Tibial nerve (tissue), 4 donors: ENCODE measurements at regions not wholly inside any gene's neighbourhood (a gene's known extent, or its start where the extent isn't known, plus 50 kb on each side); places are given as distances from the start of the nearest gene placed in this dataset.

Source experiments
- EP300 ChIP-seq, 2 donors: sonication (generic); formaldehyde crosslinking; IDR thresholded peaks; one replicate each; pipeline ENCODE4 v1.6.1; 2017; ENCODE audit warnings: antibody characterized with exemption in 2 of 2, mild to moderate bottlenecking in 1 of 2
- POLR2A ChIP-seq, 2 donors: fragments of 450-650 bp; IDR thresholded peaks; one replicate each; pipeline ENCODE4 v1.6.1; 2017; ENCODE audit warnings: antibody characterized with exemption in 2 of 2, mild to moderate bottlenecking in 2 of 2, moderate library complexity in 2 of 2
- TF ChIP-seq, protein P1 (sequence below), 5 experiments: fragments of 200-600 bp in 3 of 5; fragments of 450-650 bp in 2 of 5; sonication (generic) in 3 of 5; IDR thresholded peaks; one replicate each; pipeline ENCODE4 v1.5.1; 2016 to 2019; ENCODE audit warnings: antibody characterized with exemption in 5 of 5, mild to moderate bottlenecking in 3 of 5, moderate library complexity in 2 of 5

DNA sequence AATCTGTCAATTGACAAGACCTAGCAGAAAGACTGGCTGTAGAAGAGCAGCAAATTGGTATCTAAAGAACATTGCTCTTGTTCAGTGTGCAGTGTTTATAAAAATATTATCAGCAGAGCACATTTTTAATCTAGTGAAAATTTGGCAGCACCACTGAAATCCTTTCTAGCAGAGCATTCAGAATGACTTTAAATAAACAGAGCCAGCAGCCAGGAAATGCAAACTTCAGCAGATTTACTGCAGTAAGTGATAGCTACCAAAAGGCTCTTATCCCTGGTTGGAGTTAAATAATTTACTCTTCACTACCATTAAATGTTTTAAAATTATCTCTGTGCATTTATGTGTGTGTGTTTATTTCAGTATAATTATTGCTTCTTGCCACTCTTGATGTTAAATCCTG is 590.9 kb upstream of the CITED2 start:
- TF ChIP-seq POLR2A (IDR thresholded peaks at IDR 0.05) = no peak
- TF ChIP-seq, protein P1, sequence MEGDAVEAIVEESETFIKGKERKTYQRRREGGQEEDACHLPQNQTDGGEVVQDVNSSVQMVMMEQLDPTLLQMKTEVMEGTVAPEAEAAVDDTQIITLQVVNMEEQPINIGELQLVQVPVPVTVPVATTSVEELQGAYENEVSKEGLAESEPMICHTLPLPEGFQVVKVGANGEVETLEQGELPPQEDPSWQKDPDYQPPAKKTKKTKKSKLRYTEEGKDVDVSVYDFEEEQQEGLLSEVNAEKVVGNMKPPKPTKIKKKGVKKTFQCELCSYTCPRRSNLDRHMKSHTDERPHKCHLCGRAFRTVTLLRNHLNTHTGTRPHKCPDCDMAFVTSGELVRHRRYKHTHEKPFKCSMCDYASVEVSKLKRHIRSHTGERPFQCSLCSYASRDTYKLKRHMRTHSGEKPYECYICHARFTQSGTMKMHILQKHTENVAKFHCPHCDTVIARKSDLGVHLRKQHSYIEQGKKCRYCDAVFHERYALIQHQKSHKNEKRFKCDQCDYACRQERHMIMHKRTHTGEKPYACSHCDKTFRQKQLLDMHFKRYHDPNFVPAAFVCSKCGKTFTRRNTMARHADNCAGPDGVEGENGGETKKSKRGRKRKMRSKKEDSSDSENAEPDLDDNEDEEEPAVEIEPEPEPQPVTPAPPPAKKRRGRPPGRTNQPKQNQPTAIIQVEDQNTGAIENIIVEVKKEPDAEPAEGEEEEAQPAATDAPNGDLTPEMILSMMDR (IDR thresholded peaks at IDR 0.05) = no peak
- no peak for TF ChIP-seq EP300 (IDR thresholded peaks at IDR 0.05)
